ENCODE measurements at regions not wholly inside any gene's neighbourhood (a gene's known extent, or its start where the extent isn't known, plus 50 kb on each side); places are given as distances from the start of the nearest gene placed in this dataset.
A peak's percentile ranks its signal among the peaks of the same experiment; 100 is the strongest.

- TF ChIP-seq ZNF664 (tag by site-specific recombination; IDR thresholded peaks at IDR 0.05) (no peak), ZBTB8A (tag by site-specific recombination; IDR thresholded peaks at IDR 0.05) (no peak), ZNF585B (tag by site-specific recombination; IDR thresholded peaks at IDR 0.05) (no peak), ZNF544 (tag by site-specific recombination; IDR thresholded peaks at IDR 0.05) (no peak), ZSCAN5A (tag by site-specific recombination; IDR thresholded peaks at IDR 0.05) (no peak), ZNF704 (tag by site-specific recombination; IDR thresholded peaks at IDR 0.05) (no peak), ZNF514 (tag by site-specific recombination; IDR thresholded peaks at IDR 0.05) (no peak), GLIS2 (tag by site-specific recombination; IDR thresholded peaks at IDR 0.05) (no peak), ZBTB17 (tag by site-specific recombination; IDR thresholded peaks at IDR 0.05) (no peak), MEIS1 (CRISPR knock-in tag; IDR thresholded peaks at IDR 0.05; ENCODE audit: borderline replicate concordance) (no peak), ZNF416 (tag by site-specific recombination; IDR thresholded peaks at IDR 0.05) (no peak)
- TF ChIP-seq, protein P1, sequence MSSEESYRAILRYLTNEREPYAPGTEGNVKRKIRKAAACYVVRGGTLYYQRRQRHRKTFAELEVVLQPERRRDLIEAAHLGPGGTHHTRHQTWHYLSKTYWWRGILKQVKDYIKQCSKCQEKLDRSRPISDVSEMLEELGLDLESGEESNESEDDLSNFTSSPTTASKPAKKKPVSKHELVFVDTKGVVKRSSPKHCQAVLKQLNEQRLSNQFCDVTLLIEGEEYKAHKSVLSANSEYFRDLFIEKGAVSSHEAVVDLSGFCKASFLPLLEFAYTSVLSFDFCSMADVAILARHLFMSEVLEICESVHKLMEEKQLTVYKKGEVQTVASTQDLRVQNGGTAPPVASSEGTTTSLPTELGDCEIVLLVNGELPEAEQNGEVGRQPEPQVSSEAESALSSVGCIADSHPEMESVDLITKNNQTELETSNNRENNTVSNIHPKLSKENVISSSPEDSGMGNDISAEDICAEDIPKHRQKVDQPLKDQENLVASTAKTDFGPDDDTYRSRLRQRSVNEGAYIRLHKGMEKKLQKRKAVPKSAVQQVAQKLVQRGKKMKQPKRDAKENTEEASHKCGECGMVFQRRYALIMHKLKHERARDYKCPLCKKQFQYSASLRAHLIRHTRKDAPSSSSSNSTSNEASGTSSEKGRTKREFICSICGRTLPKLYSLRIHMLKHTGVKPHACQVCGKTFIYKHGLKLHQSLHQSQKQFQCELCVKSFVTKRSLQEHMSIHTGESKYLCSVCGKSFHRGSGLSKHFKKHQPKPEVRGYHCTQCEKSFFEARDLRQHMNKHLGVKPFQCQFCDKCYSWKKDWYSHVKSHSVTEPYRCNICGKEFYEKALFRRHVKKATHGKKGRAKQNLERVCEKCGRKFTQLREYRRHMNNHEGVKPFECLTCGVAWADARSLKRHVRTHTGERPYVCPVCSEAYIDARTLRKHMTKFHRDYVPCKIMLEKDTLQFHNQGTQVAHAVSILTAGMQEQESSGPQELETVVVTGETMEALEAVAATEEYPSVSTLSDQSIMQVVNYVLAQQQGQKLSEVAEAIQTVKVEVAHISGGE (tag by site-specific recombination; conservative IDR thresholded peaks at IDR 0.05; ENCODE audit: low read depth) = no peak
These were observed 129.6 kb upstream of the IGSF21 start (continued) for GRCh38 chr1:17978016-17978415.

- no peaks in the 10 kb centered on the region for H3K4me1 ChIP-seq (ENCODE audit: control insufficient read depth, insufficient read depth, low read length)
- H3K27ac ChIP-seq (ENCODE audit: extremely low read depth, low read depth, low read length) = no peak overlapping the region
- TF ChIP-seq ZBTB21 (tag by site-specific recombination; IDR thresholded peaks at IDR 0.05) (no peak), GLIS1 (tag by site-specific recombination; IDR thresholded peaks at IDR 0.05) (no peak)
- POLR2A ChIA-PET = interaction anchor here (0.5 kb wide), 1 partner anchor 576 kb away, joined by 3 read pairs; no protein-coding TSS in a partner anchor
- no peaks in the 10 kb centered on the region for H3K36me3 ChIP-seq (ENCODE audit: control insufficient read depth in 2 of 2, insufficient read depth in 1 of 2, low read length in 2 of 2)
- CTCF ChIA-PET = interaction anchor here (0.5 kb wide), 1 partner anchor 956 kb away, joined by 8 read pairs; no protein-coding TSS in a partner anchor
- no peaks in the 10 kb centered on the region for H3K9me3 ChIP-seq (ENCODE audit: control insufficient read depth, insufficient read depth, low read depth, low read length)
- H3K4me3 ChIP-seq (ENCODE audit: low read depth, low read length) = no peak overlapping the region
These were observed 127.8 kb upstream of the IGSF21 start for GRCh38 chr1:17979815-17980214.

DNA sequence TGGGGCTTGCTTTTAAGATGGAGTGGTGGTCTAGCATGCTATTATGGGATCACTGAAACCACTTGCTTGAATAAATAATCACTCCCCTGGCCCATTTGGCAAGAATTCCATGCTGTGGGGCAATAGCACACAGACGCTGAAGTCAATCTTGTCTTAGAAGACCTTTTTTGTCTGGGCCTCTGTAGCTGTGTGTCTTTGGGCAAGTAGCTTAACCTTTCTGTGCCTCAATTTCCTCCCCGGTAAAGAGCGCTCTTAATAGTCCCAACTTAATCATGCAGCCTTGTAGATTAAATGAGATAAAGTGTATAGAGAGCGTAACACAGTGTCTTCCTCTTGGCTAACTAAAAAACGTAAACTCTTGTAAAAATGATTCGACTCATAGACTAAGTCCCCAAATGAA lies 125.4 kb upstream of the IGSF21 start:
- Histone ChIP-seq H3K27ac (ENCODE audit: extremely low read depth, low read depth, low read length) (no peak overlapping the region), H3K36me3 (ENCODE audit: control insufficient read depth in 2 of 2, insufficient read depth in 1 of 2, low read length in 2 of 2) (no peaks in the 10 kb centered on the region), H3K9me3 (ENCODE audit: control insufficient read depth, insufficient read depth, low read depth, low read length) (no peaks in the 10 kb centered on the region), H3K4me1 (ENCODE audit: control insufficient read depth, insufficient read depth, low read length) (no peaks in the 10 kb centered on the region), H3K4me3 (ENCODE audit: low read depth, low read length) (no peak overlapping the region)
- CTCF ChIA-PET = interaction anchor here (0.6 to 2.2 kb wide), 5 partner anchors 10 to 855 kb away, joined by 3 to 6 read pairs (median 3); no protein-coding TSS in a partner anchor
- TF ChIP-seq ZNF610 (tag by site-specific recombination; IDR thresholded peaks at IDR 0.05; ENCODE audit: borderline replicate concordance) (no peak), GLI4 (tag by site-specific recombination; IDR thresholded peaks at IDR 0.05) (no peak), ZNF292 (tag by site-specific recombination; IDR thresholded peaks at IDR 0.05; ENCODE audit: borderline replicate concordance, low read depth) (no peak), ZFP3 (tag by site-specific recombination; IDR thresholded peaks at IDR 0.05; ENCODE audit: low read depth) (no peak), ZNF155 (tag by site-specific recombination; IDR thresholded peaks at IDR 0.05) (no peak), ZNF768 (tag by site-specific recombination; IDR thresholded peaks at IDR 0.05) (peak; percentile 59; the same call in 1 of the 2 replicates), ZNF621 (tag by site-specific recombination; IDR thresholded peaks at IDR 0.05) (no peak), BCL11A (tag by site-specific recombination; IDR thresholded peaks at IDR 0.05; ENCODE audit: low read depth) (no peak)
- POLR2A ChIA-PET = no interaction called here
